GM21423 (cell line): ENCODE measurements at regions not wholly inside any gene's neighbourhood (a gene's known extent, or its start where the extent isn't known, plus 50 kb on each side); places are given as distances from the start of the nearest gene placed in this dataset.
A peak's percentile ranks its signal among the peaks of the same experiment; 100 is the strongest.

Experiments
- ATAC-seq: cut with Tn5 transposase; IDR thresholded peaks from one replicate; pipeline ENCODE4 v1.9.1; 2021; ENCODE audit warnings: mild to moderate bottlenecking, moderate library complexity; ENCODE audit not compliant: unreplicated experiment

- no peak for ATAC-seq
Measured at GRCh38 chr2:238963161-238963970, 115.5 kb downstream of the TWIST2 start.

GRCh38 chr2:238963971-238964328 lies 116.1 kb downstream of the TWIST2 start:
- no peak for ATAC-seq

DNA sequence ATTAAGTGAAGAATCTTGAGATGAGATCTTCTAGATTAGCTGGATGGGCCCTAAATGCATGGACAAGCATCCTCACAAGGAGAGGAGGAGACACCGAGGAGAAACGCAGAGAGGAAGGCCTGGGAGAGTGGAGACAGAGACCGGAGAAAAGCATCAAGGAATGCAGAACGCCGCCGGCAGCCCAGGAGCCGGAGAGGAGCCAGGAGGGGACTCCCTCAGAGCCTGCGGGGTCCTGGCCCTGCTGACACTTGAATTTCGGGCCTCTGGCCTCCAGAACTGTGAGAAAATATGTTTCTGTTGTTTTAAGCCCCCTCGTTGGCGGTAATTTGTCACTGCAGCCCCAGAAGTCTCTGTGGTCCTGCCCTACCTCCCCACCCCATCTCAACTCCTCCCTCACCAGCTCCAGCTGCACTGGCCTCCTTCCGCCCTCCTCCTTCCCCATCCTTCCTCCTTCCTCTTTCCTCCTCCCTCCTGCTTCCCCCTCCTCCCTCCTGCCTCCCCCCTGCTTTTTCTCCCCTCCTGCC lies 116.7 kb downstream of the TWIST2 start:
- no peak for ATAC-seq

GRCh38 chr2:238965371-238966071 lies 117.6 kb downstream of the TWIST2 start:
- ATAC-seq: no peak

DNA sequence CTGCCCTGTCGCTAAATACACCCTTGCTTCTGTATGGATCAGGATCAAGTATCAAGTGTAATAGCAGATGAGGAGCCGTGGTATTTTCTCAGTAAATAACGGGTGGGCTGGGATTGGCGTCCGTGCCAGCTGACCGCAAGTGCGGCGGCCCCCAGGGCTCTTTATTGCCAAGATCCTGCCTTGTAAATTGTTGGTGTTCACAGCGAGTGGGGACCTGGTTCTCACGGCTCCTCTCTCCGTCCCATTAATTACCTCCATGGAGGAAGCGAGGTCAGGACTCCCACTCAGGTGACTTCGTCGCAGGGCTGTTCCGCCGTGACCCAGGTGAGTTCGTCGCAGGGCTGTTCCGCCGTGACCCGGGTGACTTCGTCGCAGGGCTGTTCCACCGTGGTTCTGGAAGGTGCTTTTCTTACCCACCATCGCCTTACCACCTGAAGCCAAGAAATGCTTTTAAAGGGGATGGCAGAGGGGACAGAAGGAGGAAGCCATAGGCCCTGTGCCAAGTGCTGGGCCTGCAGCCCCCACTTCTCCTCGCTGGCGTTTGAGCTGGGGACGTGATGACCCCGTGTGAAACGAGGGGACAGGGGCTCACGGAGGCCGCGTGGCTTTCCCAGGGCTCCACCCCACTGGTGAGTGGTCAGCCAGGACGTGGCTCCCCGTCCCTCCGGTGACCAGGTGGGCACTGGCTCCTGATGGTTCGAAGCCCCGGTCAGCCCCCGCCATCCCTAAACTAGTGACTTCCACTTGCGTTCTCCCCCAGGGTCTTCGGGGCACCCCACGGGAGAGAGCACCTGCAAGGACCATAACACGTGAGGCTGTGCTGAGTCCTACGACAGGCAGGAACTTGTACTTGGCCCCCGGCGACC lies 118.4 kb downstream of the TWIST2 start:
- no peak for ATAC-seq

DNA sequence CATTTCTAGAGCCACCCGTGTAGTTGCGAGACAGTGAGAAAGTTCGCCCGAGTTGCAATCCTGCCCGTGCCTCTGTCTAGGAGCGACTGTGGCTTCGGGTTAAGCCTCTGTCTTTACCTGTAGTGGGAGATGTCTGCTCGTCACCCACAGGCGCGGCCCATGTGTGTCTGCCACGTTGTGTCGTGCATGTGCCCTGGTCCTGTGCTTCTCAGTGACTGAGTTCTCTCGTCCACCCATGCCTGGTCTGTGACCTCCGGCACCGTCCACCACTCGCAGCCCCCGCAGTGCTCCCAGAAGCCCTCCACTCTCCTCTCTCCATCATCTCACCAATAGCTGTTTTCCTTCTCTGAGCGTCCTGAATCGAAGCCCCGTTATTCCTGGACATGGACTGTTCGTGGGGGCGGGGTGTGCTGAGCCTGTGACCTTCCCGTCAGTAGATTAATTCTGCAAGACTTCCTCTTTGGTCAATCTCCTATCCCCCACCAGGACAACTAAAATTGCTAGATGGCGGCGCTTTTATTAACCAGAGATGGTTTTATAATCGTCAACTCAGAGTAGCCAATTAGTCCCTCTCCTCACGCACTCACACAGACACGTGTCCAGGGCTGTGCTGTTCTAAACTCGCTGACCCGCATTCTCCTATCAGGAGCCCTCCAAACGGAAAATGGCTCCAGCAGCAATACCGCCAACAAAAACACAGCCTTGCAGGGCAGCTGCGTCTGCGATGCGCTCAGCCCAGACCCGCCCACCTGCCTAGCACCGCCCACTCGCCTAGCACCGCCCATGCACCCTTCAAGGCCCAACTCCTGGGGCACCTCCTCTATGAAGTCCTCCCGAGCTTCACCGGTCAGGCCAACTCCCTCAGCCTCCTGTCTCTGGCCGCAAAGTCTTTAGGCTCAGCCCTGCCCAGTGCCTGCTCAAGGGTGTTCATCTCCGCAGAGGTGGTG lies 119.4 kb downstream of the TWIST2 start:
- no peak for ATAC-seq

GRCh38 chr2:238967978-238968360 lies 120.1 kb downstream of the TWIST2 start:
- ATAC-seq: no peak

- no peak for ATAC-seq
Measured at GRCh38 chr2:238968616-238969384, 120.9 kb downstream of the TWIST2 start.

DNA sequence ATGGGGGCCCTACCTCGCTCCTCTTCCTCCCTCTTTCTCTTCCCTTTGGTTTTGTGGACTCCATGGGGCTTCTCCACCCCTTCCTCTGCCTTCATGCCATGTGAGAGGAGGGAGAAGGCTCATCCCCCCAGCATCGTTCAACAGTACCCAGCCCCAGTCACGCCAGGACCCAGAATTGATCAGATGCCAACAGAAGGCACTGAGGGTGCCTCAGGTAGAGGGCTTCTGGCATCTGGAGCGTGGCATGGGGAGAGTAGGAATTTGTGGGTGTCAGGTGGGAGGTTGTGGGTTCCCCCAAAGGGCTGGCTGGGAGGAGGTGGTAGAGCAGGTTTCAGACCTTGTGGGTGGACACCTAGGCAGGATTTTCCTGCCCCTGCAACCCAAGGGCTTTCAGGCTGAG lies 122.0 kb downstream of the TWIST2 start:
- ATAC-seq: no peak

DNA sequence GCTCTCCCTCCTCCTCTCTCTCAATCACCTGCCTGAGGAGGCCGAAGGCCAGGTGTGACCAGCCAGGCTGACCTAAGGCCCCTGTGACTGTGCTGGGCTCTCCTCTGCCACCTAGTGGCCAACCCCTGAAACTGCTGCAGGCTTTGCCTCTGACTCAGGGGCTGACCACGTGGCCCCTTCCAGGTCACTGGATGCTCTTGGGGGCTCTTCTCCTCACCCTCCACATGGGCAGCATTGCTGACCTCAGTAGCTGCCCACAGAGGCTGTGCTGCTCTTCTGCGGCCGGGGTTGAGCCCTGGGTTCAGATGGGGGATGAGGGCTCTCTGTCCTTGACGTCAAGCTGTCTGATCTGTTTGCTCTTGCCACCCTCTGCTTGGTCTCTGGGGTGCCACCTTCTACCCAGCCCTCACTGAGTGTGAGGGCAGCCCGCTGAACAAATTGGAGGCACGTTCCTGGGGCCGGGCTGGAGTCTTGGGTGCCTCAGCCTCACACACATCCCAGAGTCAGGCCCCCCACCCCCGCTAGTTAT lies 122.7 kb downstream of the TWIST2 start:
- ATAC-seq: peak; percentile 79

DNA sequence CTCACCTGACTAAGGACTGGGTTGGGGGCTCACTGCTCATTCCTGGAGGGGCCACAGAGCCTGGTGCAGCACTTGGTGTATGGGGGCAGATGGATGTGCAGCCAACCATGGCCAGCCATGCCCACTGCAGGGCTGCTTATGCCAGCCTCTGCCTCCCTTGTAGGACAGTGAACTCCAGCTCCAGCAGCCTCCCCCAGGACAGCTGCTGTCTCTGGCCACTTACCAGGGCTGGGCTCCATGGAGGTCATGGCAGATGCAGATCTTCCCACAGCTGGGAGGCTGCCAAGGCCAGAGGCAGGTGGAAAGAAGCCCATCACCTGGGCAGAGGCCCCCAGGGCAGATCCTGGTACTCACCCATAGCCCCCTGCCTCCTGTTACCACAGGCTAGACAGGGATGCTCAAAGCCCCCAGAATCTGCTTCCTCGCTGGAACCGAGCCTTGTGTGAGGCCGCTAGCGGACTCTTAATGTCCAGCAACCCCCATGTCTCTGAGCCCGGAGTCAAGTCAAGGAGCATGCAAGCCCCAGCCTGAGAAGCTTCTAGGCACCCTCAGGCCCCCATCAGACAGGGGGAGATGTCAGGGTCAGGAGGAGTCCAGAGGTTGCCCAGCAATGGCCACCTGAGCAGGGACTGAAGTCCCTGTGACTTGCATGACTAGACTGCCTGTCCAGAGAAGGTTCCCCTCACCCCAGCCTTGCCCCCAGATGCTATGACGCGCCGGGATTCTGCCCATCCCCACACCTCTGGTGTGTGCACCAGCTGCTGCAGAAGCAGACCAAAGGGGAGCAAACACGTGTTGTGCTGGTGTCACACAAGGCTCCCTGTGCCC lies 123.6 kb downstream of the TWIST2 start:
- no peak for ATAC-seq

DNA sequence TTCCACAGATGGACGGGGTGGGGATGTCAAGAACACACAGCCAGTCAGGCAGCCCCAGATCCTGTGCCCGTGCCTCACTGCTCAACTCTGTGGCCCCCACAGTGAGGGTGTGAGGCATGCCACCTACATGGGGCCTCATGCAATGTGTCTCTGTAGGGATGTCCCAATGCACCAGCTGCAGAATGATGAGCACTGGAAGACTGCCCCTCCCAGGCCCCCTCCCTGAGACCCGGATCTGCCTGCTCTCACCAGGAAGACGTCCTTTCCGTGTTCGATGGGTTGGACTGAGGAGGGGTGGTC lies 124.2 kb downstream of the TWIST2 start:
- no peak for ATAC-seq

DNA sequence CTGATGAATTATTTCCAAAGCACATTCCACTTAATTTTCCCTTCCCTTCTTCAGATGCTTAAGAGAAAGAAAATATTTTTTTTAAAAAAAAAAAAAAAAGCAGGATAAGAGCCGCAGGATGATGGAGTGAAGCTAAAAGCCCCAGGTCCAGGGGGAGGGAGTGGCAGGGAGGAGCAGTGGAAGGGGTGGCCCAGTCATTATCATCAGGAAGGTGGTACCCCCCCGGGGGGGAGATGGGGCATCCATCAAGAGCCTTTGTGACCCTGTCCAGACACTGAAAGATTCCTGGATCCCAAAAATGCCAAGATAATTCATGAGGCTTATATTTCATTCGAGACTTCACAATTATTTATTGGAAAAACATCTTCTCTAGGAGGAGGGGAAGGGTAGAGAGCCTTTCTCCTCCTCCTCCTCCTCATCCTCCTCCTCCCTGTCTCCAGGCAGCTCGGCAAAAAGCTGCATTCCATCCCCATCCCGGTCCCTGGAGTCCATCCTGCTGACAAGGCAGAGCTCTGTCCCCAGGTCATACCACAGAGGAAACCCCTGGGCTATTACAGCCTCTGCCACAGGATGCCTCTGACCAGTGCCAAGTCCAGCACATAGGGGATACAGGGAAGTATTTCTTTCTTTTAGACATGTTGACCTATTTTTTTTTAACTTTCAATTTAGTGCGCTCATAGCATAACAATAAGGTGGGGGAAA lies 125.3 kb downstream of the TWIST2 start:
- ATAC-seq: no peak

DNA sequence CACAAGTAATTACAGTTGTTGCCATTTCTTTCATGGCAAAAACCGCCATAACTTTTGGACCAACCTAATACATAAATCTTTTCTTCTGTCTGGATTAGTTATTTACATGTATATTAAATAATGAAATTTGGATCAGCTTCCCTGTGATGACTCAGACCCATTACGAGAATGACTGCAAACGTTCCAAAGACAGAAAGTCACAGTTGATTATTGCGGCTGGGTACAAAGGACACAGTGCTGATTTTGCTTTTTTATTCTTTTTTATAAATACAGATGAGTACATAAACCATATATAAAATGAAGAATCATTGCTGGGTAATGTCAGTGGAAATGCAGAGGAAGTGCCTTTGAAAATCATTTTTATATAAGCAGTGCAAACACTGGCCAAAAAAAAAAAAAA lies 126.2 kb downstream of the TWIST2 start:
- no peak for ATAC-seq

DNA sequence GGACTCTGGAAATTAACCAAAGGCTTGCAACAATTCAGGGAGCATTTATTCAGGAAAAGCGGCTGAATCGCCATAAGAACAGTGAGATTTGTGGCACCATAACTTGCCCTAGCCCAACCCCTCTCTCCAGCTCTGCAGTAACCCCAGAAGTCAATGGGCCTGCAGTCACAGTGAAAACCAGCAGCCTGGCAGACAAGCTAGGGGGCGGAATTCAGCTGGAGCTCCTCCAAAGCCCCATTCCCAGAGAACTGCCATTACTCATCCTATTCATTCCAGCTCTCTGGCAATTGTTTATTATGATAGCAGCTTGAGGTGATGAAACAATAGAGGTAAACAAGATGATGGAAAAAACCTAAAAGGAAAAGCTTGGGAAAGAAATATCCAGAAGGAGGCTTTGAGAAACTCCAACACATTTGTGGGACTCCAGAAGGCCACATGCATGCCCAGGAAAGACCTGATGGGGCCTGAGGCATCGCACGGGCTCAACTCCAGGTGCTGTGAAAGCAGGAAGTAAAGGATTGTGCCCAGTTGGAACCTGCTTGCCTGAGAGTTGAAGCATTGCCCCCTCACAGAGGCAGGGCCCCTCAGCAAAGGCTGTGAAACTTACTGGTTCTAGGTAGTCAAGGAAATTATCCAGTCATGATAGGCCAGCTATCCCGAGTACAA lies 126.7 kb downstream of the TWIST2 start:
- no peak for ATAC-seq

GRCh38 chr2:238975408-238975807 lies 127.5 kb downstream of the TWIST2 start:
- ATAC-seq: no peak

GRCh38 chr2:238978497-238978896 lies 130.6 kb downstream of the TWIST2 start:
- ATAC-seq: no peak
